ENCODE measurements at regions not wholly inside any gene's neighbourhood (a gene's known extent, or its start where the extent isn't known, plus 50 kb on each side); places are given as distances from the start of the nearest gene placed in this dataset.

DNA sequence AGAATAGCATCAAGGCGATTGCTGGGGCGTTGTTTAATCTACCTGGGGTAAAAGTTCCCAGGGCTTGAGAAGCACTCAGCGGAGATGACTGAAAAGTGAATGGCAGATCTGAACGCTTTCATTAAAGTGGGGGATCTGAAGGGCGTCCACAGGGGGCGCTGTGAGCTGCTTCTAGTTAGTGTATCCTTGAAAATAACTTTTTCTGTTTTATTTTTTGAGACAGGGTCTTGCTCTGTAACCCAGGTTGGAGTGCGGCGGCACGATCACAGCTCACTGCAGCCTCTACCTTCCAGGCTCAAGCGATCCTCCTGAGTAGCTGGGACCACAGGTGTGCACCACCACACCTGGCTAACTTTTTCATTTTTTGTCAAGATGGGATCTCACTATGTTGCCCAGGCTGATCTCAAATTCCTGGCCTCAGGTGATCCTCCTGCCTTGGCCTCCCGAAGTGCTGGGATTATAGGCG lies 360.4 kb downstream of the SEC14L1 start:
- WGBS (ENCODE audit: insufficient coverage) = 88% methylated on average over 7 of the region's 12 CpGs
- Histone ChIP-seq H3K4me3 (ENCODE audit: low read length) (no peak overlapping the region), H3K4me1 (ENCODE audit: control insufficient read depth, insufficient read depth, low read length) (peaks cover 8% of the 10 kb centered on the region), H3K36me3 (ENCODE audit: control insufficient read depth, insufficient read depth, low read length) (peaks cover 49% of the 10 kb centered on the region), H3K27ac (ENCODE audit: low read length) (no peak overlapping the region), H3K27me3 (ENCODE audit: control insufficient read depth, insufficient read depth, low read length) (no peaks in the 10 kb centered on the region), H3K9me3 (replicated peaks; ENCODE audit: control insufficient read depth, low read depth, low read length) (no peaks in the 10 kb centered on the region)
- no peak for DNase-seq

DNA sequence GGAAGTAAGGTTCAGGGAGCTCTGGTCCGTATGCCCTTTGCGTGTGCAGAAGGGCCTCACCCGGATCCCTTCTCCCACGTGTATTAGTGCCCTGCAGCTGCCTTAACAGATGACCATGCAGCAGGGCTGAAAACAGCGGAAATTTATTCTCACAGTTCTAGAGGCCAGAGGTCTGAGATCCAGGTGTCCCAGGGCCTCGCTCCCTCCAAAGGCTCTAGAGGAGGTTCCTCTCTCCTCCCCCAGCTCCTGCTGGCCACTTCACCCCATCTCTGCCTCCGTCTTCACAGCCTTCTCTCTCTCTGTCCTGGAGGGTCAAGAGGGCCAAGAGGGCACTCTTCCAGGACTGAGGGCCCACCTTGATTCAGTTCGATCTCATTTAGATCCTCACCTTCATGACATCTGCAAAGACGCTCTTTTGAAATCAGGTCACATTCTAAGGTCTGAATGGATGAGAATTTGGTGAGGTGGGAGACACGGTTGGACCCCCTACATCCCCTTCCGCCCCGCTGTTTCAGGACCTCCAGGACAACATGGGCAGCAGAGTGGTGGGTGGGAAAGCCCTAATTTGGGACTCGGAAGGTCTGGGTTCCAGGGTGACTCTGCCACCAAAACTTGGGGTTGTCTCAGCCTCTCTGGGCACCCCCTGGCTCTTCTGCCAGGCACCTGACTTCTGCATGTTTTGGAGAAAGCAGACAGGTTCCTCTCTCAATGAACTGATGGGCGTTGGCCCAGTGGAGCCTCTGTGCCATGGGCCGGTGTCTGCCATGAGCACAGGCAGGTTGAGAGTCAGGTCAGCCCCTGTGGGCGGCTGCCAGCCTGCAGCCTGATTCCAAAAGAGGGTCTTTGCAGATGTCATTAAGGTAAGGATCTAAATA lies 361.2 kb downstream of the SEC14L1 start:
- peaks cover 8% of the 10 kb centered on the region for H3K4me1 ChIP-seq (ENCODE audit: control insufficient read depth, insufficient read depth, low read length)
- no peak overlapping the region for H3K27ac ChIP-seq (ENCODE audit: low read length)
- no peak overlapping the region for H3K4me3 ChIP-seq (ENCODE audit: low read length)
- DNase-seq = no peak
- H3K36me3 ChIP-seq (ENCODE audit: control insufficient read depth, insufficient read depth, low read length) = peaks cover 41% of the 10 kb centered on the region
- WGBS (ENCODE audit: insufficient coverage) = 82% methylated on average over 14 of the region's 16 CpGs
- no peaks in the 10 kb centered on the region for H3K9me3 ChIP-seq (replicated peaks; ENCODE audit: control insufficient read depth, low read depth, low read length)
- H3K27me3 ChIP-seq (ENCODE audit: control insufficient read depth, insufficient read depth, low read length) = no peaks in the 10 kb centered on the region

DNA sequence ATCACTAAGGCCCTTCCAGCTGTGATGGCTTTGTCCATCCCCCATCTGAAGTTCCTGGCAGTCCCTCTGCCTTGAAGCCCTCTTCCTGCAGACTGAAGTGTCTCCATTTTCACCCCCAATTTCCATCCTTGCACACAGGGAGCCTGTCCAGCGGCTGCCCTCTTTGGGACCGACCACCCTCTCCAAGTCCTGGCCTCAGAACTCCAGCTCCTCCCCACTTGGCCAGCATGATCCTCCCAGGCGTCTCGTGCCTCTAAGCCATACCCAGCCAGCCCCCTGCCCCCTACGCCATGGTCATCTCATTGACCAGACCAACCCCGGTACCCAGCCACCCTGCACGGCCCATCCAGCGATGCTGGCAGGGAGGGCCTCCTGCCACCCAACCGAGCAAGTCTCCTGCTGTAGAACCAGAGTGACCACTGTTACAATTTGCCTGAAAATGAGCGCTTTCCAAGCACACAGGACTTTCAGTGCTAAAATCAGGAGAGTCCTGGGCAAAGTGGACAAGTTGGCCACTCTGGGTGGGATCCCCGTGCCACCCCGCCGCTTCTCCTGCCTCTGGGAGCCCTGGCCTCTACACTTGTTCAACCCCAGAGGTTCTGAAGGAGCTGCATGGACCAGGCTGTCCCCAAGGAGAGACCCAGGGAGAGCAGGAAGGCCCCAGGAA lies 362.0 kb downstream of the SEC14L1 start:
- no peaks in the 10 kb centered on the region for H3K9me3 ChIP-seq (replicated peaks; ENCODE audit: control insufficient read depth, low read depth, low read length)
- H3K4me3 ChIP-seq (ENCODE audit: low read length) = no peak overlapping the region
- H3K27me3 ChIP-seq (ENCODE audit: control insufficient read depth, insufficient read depth, low read length) = no peaks in the 10 kb centered on the region
- H3K27ac ChIP-seq (ENCODE audit: low read length) = no peak overlapping the region
- H3K4me1 ChIP-seq (ENCODE audit: control insufficient read depth, insufficient read depth, low read length) = peaks cover 8% of the 10 kb centered on the region
- DNase-seq = no peak
- peaks cover 34% of the 10 kb centered on the region for H3K36me3 ChIP-seq (ENCODE audit: control insufficient read depth, insufficient read depth, low read length)
- 83% methylated on average over 13 of the region's 13 CpGs for WGBS (ENCODE audit: insufficient coverage)

DNA sequence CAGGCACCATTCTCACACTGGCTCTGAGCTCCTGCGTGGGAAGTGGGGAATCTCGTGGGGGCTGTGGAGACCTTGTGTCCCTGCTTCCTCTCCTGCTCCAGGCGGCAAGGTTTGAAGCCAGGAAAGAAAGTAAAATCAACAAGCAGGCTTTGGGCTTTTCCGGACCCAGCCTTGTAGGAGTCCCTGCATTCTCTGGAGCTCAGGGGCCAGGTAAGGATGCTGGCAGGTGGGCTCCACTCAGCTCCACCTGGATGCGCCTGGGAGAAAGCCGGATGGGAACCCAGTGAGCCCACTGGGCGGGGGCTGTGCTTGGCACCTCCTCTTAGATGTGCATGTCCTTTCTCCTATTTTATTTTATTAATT lies 362.5 kb downstream of the SEC14L1 start:
- WGBS (ENCODE audit: insufficient coverage) = 82% methylated on average over 4 of the region's 7 CpGs
- Histone ChIP-seq H3K27ac (ENCODE audit: low read length) (no peak overlapping the region), H3K9me3 (replicated peaks; ENCODE audit: control insufficient read depth, low read depth, low read length) (no peaks in the 10 kb centered on the region), H3K36me3 (ENCODE audit: control insufficient read depth, insufficient read depth, low read length) (peaks cover 30% of the 10 kb centered on the region), H3K4me3 (ENCODE audit: low read length) (no peak overlapping the region), H3K27me3 (ENCODE audit: control insufficient read depth, insufficient read depth, low read length) (no peaks in the 10 kb centered on the region), H3K4me1 (ENCODE audit: control insufficient read depth, insufficient read depth, low read length) (peaks cover 8% of the 10 kb centered on the region)
- DNase-seq = no peak

DNA sequence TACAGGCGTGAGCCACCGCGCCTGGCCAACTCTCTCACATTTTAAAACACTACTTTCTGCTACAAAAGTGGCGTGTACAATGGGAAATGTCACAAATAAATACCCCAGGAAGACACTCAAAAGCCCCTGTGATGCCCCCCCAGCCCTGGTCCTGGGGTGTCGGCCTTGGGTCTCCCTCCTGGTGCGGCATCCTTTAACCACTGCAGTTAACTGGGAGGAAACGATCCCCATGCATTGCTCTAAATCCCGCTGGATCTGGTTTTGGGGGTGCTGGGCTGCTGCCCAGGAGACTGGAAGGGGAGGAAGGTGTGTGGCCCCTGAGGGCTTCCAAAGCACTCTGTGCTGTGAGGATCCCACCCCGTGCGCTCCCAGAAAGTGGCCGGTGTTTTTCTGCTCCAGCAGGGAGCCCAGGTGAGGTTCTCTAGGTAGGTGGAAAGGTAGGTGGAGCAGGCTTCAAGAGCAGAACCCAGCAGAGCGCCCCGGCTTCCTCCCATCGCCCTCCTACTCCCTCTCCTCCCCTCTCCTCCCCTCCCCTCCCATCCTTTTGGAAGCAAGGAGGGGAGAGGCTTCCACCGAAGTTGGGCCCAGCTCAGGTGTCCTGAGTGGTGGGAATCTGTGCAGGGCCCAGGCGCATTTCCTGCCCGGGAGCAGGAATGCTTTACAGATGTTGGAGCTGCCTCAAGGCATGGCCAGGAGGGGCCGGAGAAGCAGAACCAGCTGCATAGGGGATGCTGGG lies 363.3 kb downstream of the SEC14L1 start:
- no peak overlapping the region for H3K4me3 ChIP-seq (ENCODE audit: low read length)

DNA sequence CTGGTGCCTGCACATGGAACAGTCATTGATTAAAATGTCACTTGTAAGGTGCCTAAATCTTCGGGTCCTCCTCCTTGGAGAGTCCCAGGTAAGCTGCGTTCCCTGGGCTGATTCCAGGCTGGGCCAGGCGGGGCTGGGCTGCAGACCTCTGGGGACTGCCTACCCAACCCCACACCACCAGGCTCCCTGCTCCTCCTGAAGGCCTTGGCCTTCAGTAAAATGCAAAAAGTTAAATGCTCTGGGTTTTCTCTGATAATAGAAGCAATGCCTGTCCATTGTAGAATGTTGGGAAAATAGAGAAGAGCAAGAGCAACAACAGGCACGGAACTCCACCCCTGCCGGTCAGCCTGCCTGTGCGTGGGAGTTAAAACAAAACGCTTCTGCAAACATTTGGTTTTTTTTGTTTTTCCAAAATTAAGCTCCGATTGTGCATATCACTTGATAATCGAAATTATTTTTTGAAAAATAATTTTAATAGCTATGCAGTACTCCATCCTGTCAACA lies 363.9 kb downstream of the SEC14L1 start:
- Histone ChIP-seq H3K27ac (ENCODE audit: low read length) (no peak overlapping the region), H3K9me3 (replicated peaks; ENCODE audit: control insufficient read depth, low read depth, low read length) (no peaks in the 10 kb centered on the region), H3K36me3 (ENCODE audit: control insufficient read depth, insufficient read depth, low read length) (peaks cover 19% of the 10 kb centered on the region), H3K4me1 (ENCODE audit: control insufficient read depth, insufficient read depth, low read length) (peaks cover 8% of the 10 kb centered on the region), H3K4me3 (ENCODE audit: low read length) (no peak overlapping the region), H3K27me3 (ENCODE audit: control insufficient read depth, insufficient read depth, low read length) (no peaks in the 10 kb centered on the region)
- no peak for DNase-seq
- WGBS (ENCODE audit: insufficient coverage) = 50% methylated on average over 1 of the region's 9 CpGs

More for the DNA sequence above, 363.3 kb downstream of the SEC14L1 start:
- DNase-seq = peak; percentile 32
- Histone ChIP-seq H3K9me3 (replicated peaks; ENCODE audit: control insufficient read depth, low read depth, low read length) (no peaks in the 10 kb centered on the region), H3K4me1 (ENCODE audit: control insufficient read depth, insufficient read depth, low read length) (peaks cover 8% of the 10 kb centered on the region), H3K27ac (ENCODE audit: low read length) (peak overlapping the region; percentile 29), H3K36me3 (ENCODE audit: control insufficient read depth, insufficient read depth, low read length) (peaks cover 25% of the 10 kb centered on the region), H3K27me3 (ENCODE audit: control insufficient read depth, insufficient read depth, low read length) (no peaks in the 10 kb centered on the region)
- WGBS (ENCODE audit: insufficient coverage) = 47% methylated on average over 11 of the region's 18 CpGs

DNA sequence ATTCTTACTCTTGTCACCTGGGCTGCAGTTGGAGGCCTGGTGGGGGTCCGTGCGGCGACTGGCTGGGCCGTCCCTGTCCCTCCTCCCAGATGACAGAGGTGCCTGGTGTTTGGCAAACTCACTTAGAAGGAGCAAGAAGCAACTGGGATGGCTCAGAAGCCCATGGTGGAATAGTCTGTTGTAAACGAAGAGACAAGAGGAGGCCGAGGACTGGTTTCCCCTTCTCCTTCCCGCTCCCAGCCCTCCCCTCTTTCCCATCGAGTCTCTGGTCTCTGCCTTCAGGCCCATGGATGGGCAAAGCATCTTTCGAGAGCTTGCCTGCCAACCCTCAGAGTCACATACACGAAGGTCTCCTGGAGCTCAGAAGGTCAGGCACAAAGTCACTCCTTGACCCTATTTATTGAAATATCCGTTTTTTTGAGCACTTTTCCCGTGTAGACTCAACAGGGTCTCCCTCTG lies 364.4 kb downstream of the SEC14L1 start:
- no peak overlapping the region for H3K4me3 ChIP-seq (ENCODE audit: low read length)
- no peak overlapping the region for H3K27ac ChIP-seq (ENCODE audit: low read length)
- no peaks in the 10 kb centered on the region for H3K27me3 ChIP-seq (ENCODE audit: control insufficient read depth, insufficient read depth, low read length)
- no peak for DNase-seq
- peaks cover 14% of the 10 kb centered on the region for H3K36me3 ChIP-seq (ENCODE audit: control insufficient read depth, insufficient read depth, low read length)
- peaks cover 8% of the 10 kb centered on the region for H3K4me1 ChIP-seq (ENCODE audit: control insufficient read depth, insufficient read depth, low read length)
- WGBS (ENCODE audit: insufficient coverage) = 71% methylated on average over 6 of the region's 12 CpGs
- no peaks in the 10 kb centered on the region for H3K9me3 ChIP-seq (replicated peaks; ENCODE audit: control insufficient read depth, low read depth, low read length)

DNA sequence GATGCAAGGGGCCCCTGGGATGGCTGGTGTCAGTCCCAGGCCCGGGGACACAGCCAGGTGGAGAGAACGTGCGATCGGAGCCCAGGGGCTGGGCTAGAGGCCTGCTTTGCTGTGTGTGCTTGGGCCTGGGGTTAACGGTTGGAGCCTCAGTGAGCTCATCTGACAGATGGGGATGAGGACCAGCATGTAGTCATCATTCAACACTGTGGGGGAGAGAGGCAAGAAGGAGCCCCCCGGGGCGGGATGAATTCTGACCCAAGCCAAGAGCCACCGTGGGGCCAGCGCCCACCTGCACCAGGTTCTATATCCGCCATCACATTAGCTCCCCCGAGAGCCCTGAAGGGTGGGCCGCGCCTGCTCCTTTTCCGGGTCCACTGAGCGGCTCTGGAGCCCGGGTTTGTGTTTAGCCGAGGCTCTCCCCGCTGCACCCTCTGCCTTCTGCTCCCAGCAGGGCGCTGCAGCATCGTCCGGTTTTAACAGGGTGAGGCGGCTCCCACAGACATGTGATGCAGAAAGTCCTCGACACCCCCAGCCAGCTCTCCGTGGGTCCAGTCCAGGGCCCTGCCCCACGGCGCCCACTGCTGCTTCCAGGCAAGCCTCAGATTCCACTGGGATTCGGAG lies 365.7 kb downstream of the SEC14L1 start:
- no peaks in the 10 kb centered on the region for H3K27me3 ChIP-seq (ENCODE audit: control insufficient read depth, insufficient read depth, low read length)
- H3K4me1 ChIP-seq (ENCODE audit: control insufficient read depth, insufficient read depth, low read length) = peaks cover 8% of the 10 kb centered on the region
- peaks cover 9% of the 10 kb centered on the region for H3K9me3 ChIP-seq (replicated peaks; ENCODE audit: control insufficient read depth, low read depth, low read length)
- H3K4me3 ChIP-seq (ENCODE audit: low read length) = no peak overlapping the region
- no peak overlapping the region for H3K27ac ChIP-seq (ENCODE audit: low read length)
- DNase-seq = no peak
- peaks cover 8% of the 10 kb centered on the region for H3K36me3 ChIP-seq (ENCODE audit: control insufficient read depth, insufficient read depth, low read length)
- WGBS (ENCODE audit: insufficient coverage) = 81% methylated on average over 24 of the region's 27 CpGs

DNA sequence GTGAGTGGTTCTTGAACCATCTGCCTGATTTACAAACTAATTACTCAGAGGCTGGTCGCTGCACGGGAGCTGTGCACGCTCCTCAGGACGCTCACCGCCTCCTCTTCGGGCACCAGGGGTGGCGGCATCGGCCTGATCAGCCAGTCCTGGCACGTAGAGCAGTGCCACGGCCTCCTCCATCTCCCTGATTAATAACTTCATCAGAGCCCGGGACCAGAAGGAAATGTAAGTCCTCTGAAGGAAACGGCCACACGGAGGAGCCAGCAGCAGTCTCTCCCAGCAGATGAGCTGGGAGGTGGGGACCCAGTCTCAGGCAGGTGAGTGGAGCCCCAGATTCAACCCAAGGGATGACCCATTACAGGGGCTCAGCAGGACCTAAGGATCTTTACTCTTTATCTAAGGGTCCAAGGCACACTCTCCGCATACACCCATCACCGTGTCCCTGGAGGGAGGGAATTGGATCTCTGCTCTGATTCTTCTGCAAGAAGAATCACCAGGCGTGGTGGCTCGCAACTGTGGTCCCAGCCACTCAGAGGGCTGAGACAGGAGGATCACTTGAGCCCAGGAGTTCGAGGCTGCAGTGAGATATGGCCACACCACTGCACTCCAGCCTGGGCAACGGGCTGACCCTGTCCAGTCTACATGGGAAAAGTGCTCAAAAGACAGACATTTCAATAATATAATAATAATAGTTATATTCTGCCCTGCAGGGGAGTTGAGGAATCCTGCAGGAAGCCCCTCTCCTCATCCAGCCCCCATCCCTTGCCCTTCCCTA lies 366.5 kb downstream of the SEC14L1 start:
- no peak overlapping the region for H3K27ac ChIP-seq (ENCODE audit: low read length)
- no peak overlapping the region for H3K4me3 ChIP-seq (ENCODE audit: low read length)
- H3K27me3 ChIP-seq (ENCODE audit: control insufficient read depth, insufficient read depth, low read length) = no peaks in the 10 kb centered on the region
- H3K4me1 ChIP-seq (ENCODE audit: control insufficient read depth, insufficient read depth, low read length) = peaks cover 8% of the 10 kb centered on the region
- H3K9me3 ChIP-seq (replicated peaks; ENCODE audit: control insufficient read depth, low read depth, low read length) = peaks cover 12% of the 10 kb centered on the region
- WGBS (ENCODE audit: insufficient coverage) = 63% methylated on average over 17 of the region's 19 CpGs
- peaks cover 3% of the 10 kb centered on the region for H3K36me3 ChIP-seq (ENCODE audit: control insufficient read depth, insufficient read depth, low read length)
- DNase-seq = no peak

Measured in muscle of leg (tissue), 3 donors.